ENCODE measurements at regions not wholly inside any gene's neighbourhood (a gene's known extent, or its start where the extent isn't known, plus 50 kb on each side); places are given as distances from the start of the nearest gene placed in this dataset.

GRCh38 chr3:80017369-80017768 lies 249.6 kb upstream of the ROBO1 start:
- TF ChIP-seq CTCF (conservative IDR thresholded peaks at IDR 0.05) (no peak), ZFX (IDR thresholded peaks at IDR 0.05) (no peak)
